ENCODE measurements at regions not wholly inside any gene's neighbourhood (a gene's known extent, or its start where the extent isn't known, plus 50 kb on each side); places are given as distances from the start of the nearest gene placed in this dataset.
"Not testable (repeated sequence)": the region's sequence is repeated elsewhere in the genome, so short reads cannot be mapped to it uniquely, and the experiment has no call there.

GRCh38 chr15:77895742-77896141 lies 181.8 kb downstream of the TBC1D2B start:
- DNase-seq (ENCODE audit: insufficient read length, low spot score) (no peak), FAIRE-seq (no peak)
- no peak for TF ChIP-seq CTCF (IDR thresholded peaks at IDR 0.05; ENCODE audit: insufficient read depth, missing control alignments)

GRCh38 chr15:77895145-77895544 lies 182.4 kb downstream of the TBC1D2B start:
- FAIRE-seq; DNase-seq (ENCODE audit: insufficient read length, low spot score): not testable (repeated sequence)

GRCh38 chr15:77893671-77894640 lies 183.6 kb downstream of the TBC1D2B start:
- DNase-seq (ENCODE audit: insufficient read length, low spot score); FAIRE-seq: not testable (repeated sequence)

GRCh38 chr15:77893246-77893645 lies 184.3 kb downstream of the TBC1D2B start:
- DNase-seq (ENCODE audit: insufficient read length, low spot score); FAIRE-seq: not testable (repeated sequence)

GRCh38 chr15:77892335-77892734 lies 185.2 kb downstream of the TBC1D2B start:
- DNase-seq (ENCODE audit: insufficient read length, low spot score) (no peak), FAIRE-seq (no peak)
- no peak for TF ChIP-seq CTCF (IDR thresholded peaks at IDR 0.05; ENCODE audit: insufficient read depth, missing control alignments)

GRCh38 chr15:77891862-77892261 lies 185.6 kb downstream of the TBC1D2B start:
- FAIRE-seq; DNase-seq (ENCODE audit: insufficient read length, low spot score): not testable (repeated sequence)

GRCh38 chr15:77890911-77891801 lies 186.4 kb downstream of the TBC1D2B start:
- FAIRE-seq; DNase-seq (ENCODE audit: insufficient read length, low spot score): not testable (repeated sequence)

GRCh38 chr15:77889828-77890725 lies 187.4 kb downstream of the TBC1D2B start:
- not testable (repeated sequence) for DNase-seq (ENCODE audit: insufficient read length, low spot score); FAIRE-seq

- DNase-seq (ENCODE audit: insufficient read length, low spot score) (no peak), FAIRE-seq (no peak)
- TF ChIP-seq CTCF (IDR thresholded peaks at IDR 0.05; ENCODE audit: insufficient read depth, missing control alignments) = no peak
These were observed 188.3 kb downstream of the TBC1D2B start for GRCh38 chr15:77889009-77889806.

- not testable (repeated sequence) for FAIRE-seq; DNase-seq (ENCODE audit: insufficient read length, low spot score)
These were observed 189.7 kb downstream of the TBC1D2B start for GRCh38 chr15:77887563-77888429.

Data from D721Med (cell line).